Upper lobe of left lung (tissue), 4 donors: ENCODE measurements at regions not wholly inside any gene's neighbourhood (a gene's known extent, or its start where the extent isn't known, plus 50 kb on each side); places are given as distances from the start of the nearest gene placed in this dataset.

Experiments used
- POLR2A ChIP-seq, 4 donors: fragments of 450-650 bp; IDR thresholded peaks; one replicate each; pipeline ENCODE4 v1.5.1; 2016 to 2017; ENCODE audit warnings: antibody characterized with exemption in 4 of 4, mild to moderate bottlenecking in 2 of 4
- POLR2AphosphoS5 ChIP-seq, 2 donors: sonication (generic); formaldehyde crosslinking; IDR thresholded peaks; one replicate each; pipeline ENCODE4 v1.5.1; 2017; ENCODE audit warnings: antibody characterized with exemption in 2 of 2
- TF ChIP-seq, protein P1 (sequence below), 6 experiments: fragments of 450-650 bp in 4 of 6; fragments of 200-600 bp in 2 of 6; sonication (generic) in 2 of 6; IDR thresholded peaks; one replicate each; pipeline ENCODE4 v1.5.1; 2016 to 2019; ENCODE audit warnings: antibody characterized with exemption in 6 of 6

DNA sequence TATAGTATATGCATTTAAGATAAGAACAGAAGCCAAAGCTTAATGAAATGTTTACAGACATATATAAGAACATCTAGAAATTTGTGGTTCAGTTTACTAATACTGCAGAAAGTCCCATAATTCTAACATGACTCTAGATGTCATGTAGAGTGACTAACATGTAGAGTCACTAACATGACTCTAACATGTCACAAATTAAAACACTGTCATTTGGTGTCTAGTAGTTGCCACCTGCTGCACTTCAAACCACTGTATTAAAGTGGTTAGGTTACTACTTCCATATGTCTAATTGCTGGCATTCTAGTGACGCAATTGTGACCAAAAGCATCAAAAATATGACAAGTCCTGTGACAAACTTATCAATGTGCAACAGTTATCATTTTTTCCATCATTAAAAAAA, 100.2 kb upstream of the WDR75 start:
- TF ChIP-seq POLR2A (IDR thresholded peaks at IDR 0.05) (no peak), POLR2AphosphoS5 (IDR thresholded peaks at IDR 0.05) (no peak)
- TF ChIP-seq, protein P1, sequence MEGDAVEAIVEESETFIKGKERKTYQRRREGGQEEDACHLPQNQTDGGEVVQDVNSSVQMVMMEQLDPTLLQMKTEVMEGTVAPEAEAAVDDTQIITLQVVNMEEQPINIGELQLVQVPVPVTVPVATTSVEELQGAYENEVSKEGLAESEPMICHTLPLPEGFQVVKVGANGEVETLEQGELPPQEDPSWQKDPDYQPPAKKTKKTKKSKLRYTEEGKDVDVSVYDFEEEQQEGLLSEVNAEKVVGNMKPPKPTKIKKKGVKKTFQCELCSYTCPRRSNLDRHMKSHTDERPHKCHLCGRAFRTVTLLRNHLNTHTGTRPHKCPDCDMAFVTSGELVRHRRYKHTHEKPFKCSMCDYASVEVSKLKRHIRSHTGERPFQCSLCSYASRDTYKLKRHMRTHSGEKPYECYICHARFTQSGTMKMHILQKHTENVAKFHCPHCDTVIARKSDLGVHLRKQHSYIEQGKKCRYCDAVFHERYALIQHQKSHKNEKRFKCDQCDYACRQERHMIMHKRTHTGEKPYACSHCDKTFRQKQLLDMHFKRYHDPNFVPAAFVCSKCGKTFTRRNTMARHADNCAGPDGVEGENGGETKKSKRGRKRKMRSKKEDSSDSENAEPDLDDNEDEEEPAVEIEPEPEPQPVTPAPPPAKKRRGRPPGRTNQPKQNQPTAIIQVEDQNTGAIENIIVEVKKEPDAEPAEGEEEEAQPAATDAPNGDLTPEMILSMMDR (IDR thresholded peaks at IDR 0.05): no peak
